Amniotic stem cell (primary cell): ENCODE measurements at regions not wholly inside any gene's neighbourhood (a gene's known extent, or its start where the extent isn't known, plus 50 kb on each side); places are given as distances from the start of the nearest gene placed in this dataset.

ENCODE experiments used
- DNase-seq: peaks from one replicate; lab custom pipeline; 2025; lab: John Stamatoyannopoulos, UW

DNA sequence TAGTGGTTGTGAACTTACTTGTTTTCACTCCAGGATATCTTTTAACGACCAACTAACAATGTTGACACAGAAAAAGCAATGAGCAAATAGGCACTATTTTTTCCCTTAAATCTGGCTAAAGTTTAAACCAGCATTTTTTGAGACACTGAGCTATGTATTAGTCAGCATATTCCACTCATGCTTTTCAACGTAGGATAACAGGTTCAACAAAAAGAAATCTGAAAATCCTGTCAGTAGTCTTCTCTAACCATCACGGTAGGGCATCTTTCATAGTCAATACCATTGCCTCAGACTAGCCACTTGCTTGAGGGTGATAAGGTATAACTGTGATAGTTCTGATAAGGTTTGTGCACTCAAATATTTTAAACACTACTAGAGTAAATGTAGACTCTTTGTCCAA lies 1177.3 kb upstream of the NUDT12 start:
- DNase-seq, result no peak

- DNase-seq, result no peak
These were observed 1176.9 kb upstream of the NUDT12 start for GRCh38 chr5:104739503-104739902.

GRCh38 chr5:104736073-104736472 lies 1173.5 kb upstream of the NUDT12 start:
- no peak for DNase-seq

DNA sequence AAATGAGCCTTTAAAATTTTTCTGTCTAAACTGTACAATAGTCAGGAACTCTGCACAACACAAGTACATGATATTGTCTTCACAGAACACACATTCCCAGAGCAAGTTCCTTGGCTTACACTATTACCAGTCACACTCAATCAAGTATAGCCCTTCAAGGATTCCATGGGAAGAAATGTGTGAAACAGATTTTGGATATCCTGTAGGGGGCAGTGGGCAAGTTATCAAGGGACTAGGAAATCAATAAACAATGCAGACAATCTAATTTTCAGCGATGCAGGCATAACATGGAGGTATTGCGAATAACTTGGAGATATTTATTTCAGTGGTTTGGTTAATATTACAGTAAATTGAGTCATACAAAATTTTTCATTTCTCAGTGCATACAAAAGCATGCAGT lies 1171.5 kb upstream of the NUDT12 start:
- DNase-seq, result no peak

DNA sequence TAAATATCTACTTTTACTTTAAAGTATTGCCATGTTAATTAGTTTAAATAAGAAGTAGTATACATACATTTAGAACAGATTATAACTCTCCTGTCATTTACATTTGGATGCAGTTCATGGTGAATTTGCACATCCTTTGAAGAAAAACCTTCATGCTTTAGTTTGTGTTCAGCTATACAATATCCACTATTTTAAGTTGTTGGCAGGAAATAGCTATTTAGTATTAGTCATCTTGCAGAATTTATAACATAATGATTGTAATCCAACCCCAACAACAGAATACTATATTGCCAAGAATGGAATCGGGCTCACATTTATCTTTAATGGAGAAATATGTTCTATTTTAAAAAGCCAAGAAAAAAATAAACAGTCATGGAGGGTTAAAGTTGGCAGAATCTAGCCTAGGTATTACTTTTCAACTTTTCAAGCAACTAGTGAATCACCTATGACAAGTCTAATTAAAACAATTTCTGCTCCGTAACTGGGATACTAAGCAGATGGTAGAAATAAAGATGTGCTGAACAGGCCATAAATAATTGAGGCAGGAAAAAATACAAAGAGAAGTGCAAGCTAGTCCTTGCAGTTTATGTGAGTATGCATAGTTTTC lies 1170.6 kb upstream of the NUDT12 start:
- DNase-seq, result no peak

GRCh38 chr5:104731331-104731730 lies 1168.7 kb upstream of the NUDT12 start:
- DNase-seq, result no peak

GRCh38 chr5:104708027-104708426 lies 1145.4 kb upstream of the NUDT12 start:
- no peak for DNase-seq

GRCh38 chr5:104706600-104706999 lies 1144.0 kb upstream of the NUDT12 start:
- no peak for DNase-seq

GRCh38 chr5:104702212-104702611 lies 1139.6 kb upstream of the NUDT12 start:
- no peak for DNase-seq

DNA sequence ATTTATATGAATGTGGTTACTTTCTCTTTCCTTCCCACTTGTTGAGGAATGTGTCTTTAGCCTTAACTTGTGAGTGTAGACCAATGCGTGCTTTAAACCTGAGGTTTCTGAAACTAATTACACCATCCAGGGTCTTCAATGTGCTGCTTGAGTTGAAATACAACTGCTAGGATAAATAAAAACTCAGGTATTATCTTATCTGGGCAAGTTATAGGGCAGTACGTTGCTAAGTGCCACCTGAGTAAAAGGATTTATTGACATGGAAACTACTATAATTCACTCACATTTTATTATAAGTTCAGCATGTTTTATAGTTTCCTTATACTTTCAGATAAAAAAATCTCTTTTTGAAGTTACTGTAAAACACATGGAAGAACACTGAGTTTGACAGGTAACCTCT lies 1136.8 kb upstream of the NUDT12 start:
- no peak for DNase-seq

- no peak for DNase-seq
These were observed 1098.7 kb upstream of the NUDT12 start for GRCh38 chr5:104661256-104661655.

DNA sequence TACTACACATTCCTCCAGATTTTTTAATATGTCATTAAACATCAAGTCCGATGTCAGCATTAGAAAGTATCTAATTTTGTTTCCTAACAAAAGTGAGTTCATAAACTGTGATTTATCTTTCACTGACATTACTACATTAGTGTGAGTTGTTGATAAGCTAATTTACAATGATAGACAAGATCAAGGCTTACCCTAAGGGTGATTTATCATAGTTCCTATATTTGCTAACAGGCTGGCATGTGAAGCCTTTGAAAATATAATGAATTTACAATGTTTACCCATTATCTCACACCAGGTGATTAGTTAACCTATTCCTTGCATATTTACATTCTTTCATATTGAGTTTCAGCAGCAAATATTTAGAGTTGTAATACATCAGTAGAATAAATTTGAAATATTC lies 1096.9 kb upstream of the NUDT12 start:
- DNase-seq, result no peak

GRCh38 chr5:104652271-104652861 lies 1089.8 kb upstream of the NUDT12 start:
- DNase-seq, result no peak

DNA sequence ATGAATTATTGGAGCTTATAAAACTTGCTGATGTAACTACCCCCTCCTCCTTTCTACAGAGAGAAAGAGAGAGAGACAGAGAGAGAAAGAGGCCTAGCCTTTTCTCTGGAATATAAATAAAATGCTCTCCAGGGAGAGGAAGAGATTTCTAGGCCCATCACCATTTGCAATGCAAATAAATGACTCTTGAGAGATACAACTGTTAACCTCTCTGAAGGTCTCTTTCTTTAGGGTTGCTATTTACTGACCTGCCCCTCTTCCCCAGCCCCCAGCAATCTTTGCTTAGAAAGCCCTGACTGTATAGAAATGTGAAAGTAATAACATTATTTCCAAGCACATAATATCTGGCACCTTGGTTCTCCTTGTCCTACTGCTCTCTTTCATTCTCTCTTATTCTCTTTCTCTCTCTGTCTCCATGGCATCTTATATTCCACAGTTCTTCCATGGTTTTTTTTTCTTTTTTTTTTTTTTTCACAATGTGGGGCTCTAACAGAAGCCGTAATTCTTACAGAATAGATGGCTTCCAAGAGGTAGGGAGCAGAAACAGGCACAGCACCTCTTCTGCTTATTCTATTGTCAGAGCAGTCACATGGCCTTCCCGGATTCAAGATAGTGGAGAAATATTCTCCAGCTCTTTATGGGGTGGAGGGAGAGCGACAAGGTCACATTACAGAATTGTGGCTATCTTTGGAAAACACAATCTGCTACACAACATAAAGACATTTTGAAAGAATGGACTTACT lies 1087.9 kb upstream of the NUDT12 start:
- no peak for DNase-seq

DNA sequence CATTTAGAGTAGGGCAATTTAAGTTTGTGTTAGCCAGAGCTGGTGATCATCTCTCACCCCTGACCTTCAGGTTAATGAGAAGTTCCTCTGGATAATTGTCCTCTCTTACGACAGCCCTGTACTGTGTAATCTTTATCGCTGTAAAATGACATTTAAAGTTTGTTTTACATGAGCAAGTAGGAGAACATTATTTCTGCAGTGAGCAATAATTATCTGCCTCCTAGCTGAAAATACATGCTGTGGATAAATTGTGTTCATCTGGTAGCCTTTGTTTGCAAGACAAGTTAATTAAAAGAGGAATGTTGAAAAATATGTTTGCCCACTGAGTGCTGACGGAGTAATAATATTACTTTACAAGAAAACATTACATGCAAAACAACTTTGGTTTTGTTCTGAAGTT lies 1083.8 kb upstream of the NUDT12 start:
- no peak for DNase-seq

GRCh38 chr5:104643320-104643719 lies 1080.7 kb upstream of the NUDT12 start:
- DNase-seq, result no peak

DNA sequence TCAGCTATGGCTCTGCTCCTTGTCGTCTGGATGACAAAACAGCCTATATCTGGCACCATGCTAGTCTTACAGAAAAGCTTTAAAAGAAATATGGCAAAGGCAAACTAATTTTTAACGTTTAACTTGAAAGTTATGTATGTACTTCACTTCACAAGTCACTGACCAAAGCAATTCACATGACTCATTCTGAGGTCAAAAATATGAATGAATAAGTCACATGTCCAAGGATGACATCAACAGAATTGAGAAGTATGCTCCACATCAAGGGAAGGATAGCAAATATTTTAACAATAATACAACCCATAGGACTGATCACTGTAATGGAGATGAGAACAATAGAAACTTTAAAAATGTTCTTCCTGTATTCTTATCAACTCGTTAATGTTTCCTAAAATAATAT lies 1072.6 kb upstream of the NUDT12 start:
- no peak for DNase-seq

DNA sequence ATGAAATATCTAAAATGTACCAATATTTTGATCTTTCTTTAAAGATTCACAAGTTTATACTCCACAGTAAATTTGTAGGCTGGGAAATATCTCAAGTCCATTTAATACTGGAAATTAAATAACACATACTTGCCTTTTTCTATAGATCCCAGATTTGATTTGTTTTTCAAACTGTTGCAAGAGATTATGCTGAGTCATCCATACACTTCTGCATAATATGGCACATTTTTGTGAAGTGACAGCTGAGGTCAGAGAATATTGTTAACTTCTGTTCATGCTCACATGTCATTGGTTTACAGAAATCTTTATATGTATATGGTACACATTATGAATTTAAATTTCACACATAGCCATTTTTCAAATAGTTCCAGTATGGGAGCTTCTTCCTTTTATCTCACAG lies 1066.3 kb upstream of the NUDT12 start:
- no peak for DNase-seq

GRCh38 chr5:104626122-104626521 lies 1063.5 kb upstream of the NUDT12 start:
- no peak for DNase-seq

DNA sequence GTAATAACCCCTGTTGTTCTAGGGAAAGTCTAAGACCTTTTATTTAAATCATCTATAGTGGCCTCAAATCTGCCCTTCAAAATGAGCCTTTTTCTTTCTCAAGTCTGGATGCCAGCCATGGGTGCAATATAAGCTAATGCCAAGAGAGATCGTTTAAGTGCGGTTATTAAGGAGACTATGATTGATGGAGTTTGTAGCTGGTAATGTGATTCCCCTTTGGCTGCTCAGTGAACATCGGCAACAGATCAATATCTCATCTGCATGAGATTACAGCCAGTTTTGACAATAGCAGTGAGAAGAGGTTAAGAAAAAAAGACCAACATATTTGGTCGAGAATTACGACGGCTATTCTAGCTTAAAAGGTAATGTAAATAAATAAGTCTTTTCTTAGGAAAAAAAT lies 1049.4 kb upstream of the NUDT12 start:
- DNase-seq, result no peak

GRCh38 chr5:104611135-104611767 lies 1048.7 kb upstream of the NUDT12 start:
- DNase-seq, result no peak

- no peak for DNase-seq
These were observed 1043.8 kb upstream of the NUDT12 start for GRCh38 chr5:104606258-104606829.

DNA sequence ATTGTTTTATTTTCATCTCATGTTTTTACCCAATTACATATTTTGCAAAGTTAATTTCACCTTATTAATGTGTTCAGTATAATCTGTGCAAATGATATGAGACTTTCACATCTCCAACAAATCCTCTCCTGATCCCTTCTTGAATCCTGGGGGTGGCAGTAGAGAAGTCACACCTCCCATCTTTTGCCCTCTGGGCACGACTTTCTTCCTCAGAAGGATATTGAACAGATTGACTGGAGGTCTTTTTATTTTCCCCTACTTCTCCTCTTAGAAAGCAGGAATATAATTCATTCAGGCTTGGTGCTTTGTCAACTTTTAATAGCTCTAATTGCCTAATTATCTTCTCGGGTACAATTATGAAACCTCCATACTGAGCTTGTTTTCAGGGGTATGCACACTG lies 1037.1 kb upstream of the NUDT12 start:
- DNase-seq, result no peak
